ENCODE measurements at regions not wholly inside any gene's neighbourhood (a gene's known extent, or its start where the extent isn't known, plus 50 kb on each side); places are given as distances from the start of the nearest gene placed in this dataset.
"Not testable (repeated sequence)": the region's sequence is repeated elsewhere in the genome, so short reads cannot be mapped to it uniquely, and the experiment has no call there.

DNA sequence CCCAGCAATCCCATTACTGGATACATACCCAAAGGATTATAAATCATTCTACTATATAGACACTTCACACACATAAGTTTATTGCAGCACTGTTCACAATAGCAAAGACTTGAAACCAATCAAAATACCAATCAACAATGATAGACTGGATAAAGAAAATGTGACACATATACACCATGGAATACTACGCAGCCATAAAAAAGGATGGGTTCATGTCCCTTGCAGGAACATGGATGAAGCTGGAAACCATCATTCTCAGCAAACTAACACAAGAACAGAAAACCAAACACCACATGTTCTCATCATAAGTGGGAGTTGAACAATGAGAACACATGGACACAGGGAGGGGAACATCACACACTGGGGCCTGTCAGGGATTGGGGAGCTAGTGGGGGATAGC is 475.4 kb upstream of the NFIA start:
- TF ChIP-seq POLR2A (IDR thresholded peaks at IDR 0.05) = not testable (repeated sequence)
- TF ChIP-seq, protein P1, sequence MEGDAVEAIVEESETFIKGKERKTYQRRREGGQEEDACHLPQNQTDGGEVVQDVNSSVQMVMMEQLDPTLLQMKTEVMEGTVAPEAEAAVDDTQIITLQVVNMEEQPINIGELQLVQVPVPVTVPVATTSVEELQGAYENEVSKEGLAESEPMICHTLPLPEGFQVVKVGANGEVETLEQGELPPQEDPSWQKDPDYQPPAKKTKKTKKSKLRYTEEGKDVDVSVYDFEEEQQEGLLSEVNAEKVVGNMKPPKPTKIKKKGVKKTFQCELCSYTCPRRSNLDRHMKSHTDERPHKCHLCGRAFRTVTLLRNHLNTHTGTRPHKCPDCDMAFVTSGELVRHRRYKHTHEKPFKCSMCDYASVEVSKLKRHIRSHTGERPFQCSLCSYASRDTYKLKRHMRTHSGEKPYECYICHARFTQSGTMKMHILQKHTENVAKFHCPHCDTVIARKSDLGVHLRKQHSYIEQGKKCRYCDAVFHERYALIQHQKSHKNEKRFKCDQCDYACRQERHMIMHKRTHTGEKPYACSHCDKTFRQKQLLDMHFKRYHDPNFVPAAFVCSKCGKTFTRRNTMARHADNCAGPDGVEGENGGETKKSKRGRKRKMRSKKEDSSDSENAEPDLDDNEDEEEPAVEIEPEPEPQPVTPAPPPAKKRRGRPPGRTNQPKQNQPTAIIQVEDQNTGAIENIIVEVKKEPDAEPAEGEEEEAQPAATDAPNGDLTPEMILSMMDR (IDR thresholded peaks at IDR 0.05) = not testable (repeated sequence)

Measured in lower leg skin (tissue), 3 donors.